ENCODE measurements at regions not wholly inside any gene's neighbourhood (a gene's known extent, or its start where the extent isn't known, plus 50 kb on each side); places are given as distances from the start of the nearest gene placed in this dataset.

GRCh38 chr14:40476005-40476404 is 1043.8 kb upstream of the FBXO33 start:
- Histone ChIP-seq H3K27ac (ENCODE audit: low read length) (no peak overlapping the region), H3K27me3 (ENCODE audit: insufficient read depth, low read depth, low read length) (no peaks in the 10 kb centered on the region), H3K4me2 (ENCODE audit: low read length) (no peak overlapping the region), H3F3A (ENCODE audit: insufficient read depth, low read length, poor library complexity, severe bottlenecking) (no peaks in the 10 kb centered on the region), H3K36me3 (ENCODE audit: insufficient read depth, low read length) (no peaks in the 10 kb centered on the region), H3K79me2 (replicated peaks; ENCODE audit: insufficient read depth, low read length) (no peaks in the 10 kb centered on the region), H2AFZ (ENCODE audit: low read depth, low read length) (no peak overlapping the region), H3K4me3 (ENCODE audit: low read length) (no peak overlapping the region), H4K20me1 (ENCODE audit: insufficient read depth) (no peaks in the 10 kb centered on the region), H3K9me2 (ENCODE audit: insufficient read depth, low read length) (no peaks in the 10 kb centered on the region), H3K9ac (ENCODE audit: low read length) (no peak overlapping the region), H3K9me3 (ENCODE audit: low read length) (peaks cover 11% of the 10 kb centered on the region)
- no peak for TF ChIP-seq REST (IDR thresholded peaks at IDR 0.05; ENCODE audit: borderline replicate concordance)
- TF ChIP-seq EP300 (conservative IDR thresholded peaks at IDR 0.05; ENCODE audit: poor library complexity, severe bottlenecking): no peak
- TF ChIP-seq POLR2AphosphoS5 (IDR thresholded peaks at IDR 0.05): no peak
- TF ChIP-seq RAD21 (conservative IDR thresholded peaks at IDR 0.05): no peak
- no peak for TF ChIP-seq SMC3 (conservative IDR thresholded peaks at IDR 0.05; ENCODE audit: poor library complexity)
- TF ChIP-seq EZH2 (IDR thresholded peaks at IDR 0.05; ENCODE audit: borderline replicate concordance, insufficient read depth, low read length, poor library complexity, severe bottlenecking): no peak
- TF ChIP-seq CTCF (IDR thresholded peaks at IDR 0.05; ENCODE audit: poor library complexity, severe bottlenecking): no peak
- TF ChIP-seq TAF1 (IDR thresholded peaks at IDR 0.05; ENCODE audit: low read depth): no peak

GRCh38 chr14:40467969-40468368 is 1035.7 kb upstream of the FBXO33 start:
- Histone ChIP-seq H3K9ac (ENCODE audit: low read length) (no peak overlapping the region), H3K27me3 (ENCODE audit: insufficient read depth, low read depth, low read length) (no peaks in the 10 kb centered on the region), H2AFZ (ENCODE audit: low read depth, low read length) (no peak overlapping the region), H3K4me3 (ENCODE audit: low read length) (no peak overlapping the region), H3K27ac (ENCODE audit: low read length) (no peak overlapping the region), H3F3A (ENCODE audit: insufficient read depth, low read length, poor library complexity, severe bottlenecking) (no peaks in the 10 kb centered on the region), H3K9me2 (ENCODE audit: insufficient read depth, low read length) (no peaks in the 10 kb centered on the region), H3K36me3 (ENCODE audit: insufficient read depth, low read length) (no peaks in the 10 kb centered on the region), H3K79me2 (replicated peaks; ENCODE audit: insufficient read depth, low read length) (no peaks in the 10 kb centered on the region), H3K4me2 (ENCODE audit: low read length) (no peak overlapping the region), H4K20me1 (ENCODE audit: insufficient read depth) (no peaks in the 10 kb centered on the region), H3K9me3 (ENCODE audit: low read length) (peaks cover 3% of the 10 kb centered on the region)
- no peak for TF ChIP-seq SMC3 (conservative IDR thresholded peaks at IDR 0.05; ENCODE audit: poor library complexity)
- TF ChIP-seq EP300 (conservative IDR thresholded peaks at IDR 0.05; ENCODE audit: poor library complexity, severe bottlenecking): no peak
- no peak for TF ChIP-seq TAF1 (IDR thresholded peaks at IDR 0.05; ENCODE audit: low read depth)
- TF ChIP-seq CTCF (IDR thresholded peaks at IDR 0.05; ENCODE audit: poor library complexity, severe bottlenecking): no peak
- no peak for TF ChIP-seq MXI1 (conservative IDR thresholded peaks at IDR 0.05; ENCODE audit: poor library complexity, severe bottlenecking)
- no peak for TF ChIP-seq EZH2 (IDR thresholded peaks at IDR 0.05; ENCODE audit: borderline replicate concordance, insufficient read depth, low read length, poor library complexity, severe bottlenecking)
- no peak for TF ChIP-seq REST (IDR thresholded peaks at IDR 0.05; ENCODE audit: borderline replicate concordance)
- no peak for TF ChIP-seq RAD21 (conservative IDR thresholded peaks at IDR 0.05)
- TF ChIP-seq POLR2AphosphoS5 (IDR thresholded peaks at IDR 0.05): no peak

Measured in neural cell (in vitro differentiated cells).